GM12874 (cell line): ENCODE measurements at regions not wholly inside any gene's neighbourhood (a gene's known extent, or its start where the extent isn't known, plus 50 kb on each side); places are given as distances from the start of the nearest gene placed in this dataset.

Experiments
- CTCF ChIP-seq: IDR thresholded peaks from 2 replicates; pipeline ENCODE4 v1.5.1; 2011; ENCODE audit warnings: low read depth, mild to moderate bottlenecking, control low read depth, low read length, moderate library complexity; ENCODE audit not compliant: insufficient read depth

DNA sequence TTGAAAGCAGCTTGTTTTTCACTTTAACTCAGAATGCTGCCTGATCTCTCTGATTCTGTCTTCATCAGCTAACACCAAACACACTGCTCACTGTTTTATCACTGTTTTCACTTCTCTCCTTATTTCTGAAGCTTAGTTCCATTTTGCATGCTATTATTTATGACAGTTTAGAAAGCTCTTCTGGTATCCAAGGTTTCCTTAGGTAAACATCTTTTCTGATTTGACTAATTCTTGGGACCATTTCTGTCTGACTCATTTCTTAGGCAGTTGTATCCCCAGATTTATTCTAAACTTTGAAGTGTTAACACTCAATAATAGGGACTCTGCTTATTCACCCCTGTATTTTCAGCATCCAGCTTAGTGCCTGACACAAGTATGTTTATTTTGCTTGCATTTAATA, 167.7 kb downstream of the BCHE start:
- no peak for TF ChIP-seq CTCF

- no peak for TF ChIP-seq CTCF
Observed at GRCh38 chr3:165667676-165668075, 169.5 kb downstream of the BCHE start.

DNA sequence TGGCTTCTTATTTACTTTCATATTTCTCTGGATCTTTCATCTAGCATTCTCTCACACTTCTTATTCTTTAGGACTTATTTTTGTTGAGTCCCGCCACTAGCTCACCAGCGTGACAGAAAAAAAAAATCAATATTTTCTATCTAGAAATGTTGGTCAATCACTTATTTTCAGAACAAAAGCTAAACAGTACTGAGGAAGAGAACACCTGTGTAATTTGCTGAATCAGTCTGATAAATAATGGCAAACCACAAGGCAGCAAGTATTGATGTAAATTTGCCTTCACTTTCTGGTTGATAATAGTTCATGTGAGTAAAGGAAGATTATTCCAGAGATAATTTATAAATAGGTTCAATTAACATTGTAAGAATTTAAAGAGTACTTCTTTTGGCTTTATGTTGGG, 179.2 kb downstream of the BCHE start:
- no peak for TF ChIP-seq CTCF

- TF ChIP-seq CTCF, result no peak
Observed at GRCh38 chr3:165653130-165653778, 184.0 kb downstream of the BCHE start.

- no peak for TF ChIP-seq CTCF
Observed at GRCh38 chr3:165645191-165645590, 192.0 kb downstream of the BCHE start.

DNA sequence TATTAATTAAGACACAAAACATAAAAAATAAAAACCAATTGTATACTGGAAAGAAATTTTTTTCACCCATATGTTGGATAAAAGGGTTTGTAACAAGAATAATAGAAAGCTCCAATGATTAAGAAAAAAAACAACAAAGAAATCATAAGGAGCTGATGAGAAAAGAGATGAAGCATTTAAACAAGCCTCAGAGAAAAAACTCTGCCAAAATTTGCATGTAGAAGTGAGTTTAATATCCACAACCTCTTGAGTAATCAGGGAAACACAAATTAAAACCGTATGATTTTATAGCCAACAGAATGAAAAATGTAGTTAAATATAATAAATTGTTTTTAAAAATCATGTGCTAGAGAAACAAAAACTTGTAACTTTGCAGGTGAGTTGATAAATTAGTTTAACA, 192.9 kb downstream of the BCHE start:
- TF ChIP-seq CTCF, result no peak

- TF ChIP-seq CTCF, result no peak
Observed at GRCh38 chr3:165643425-165643824, 193.8 kb downstream of the BCHE start.
